Gastrocnemius medialis (tissue), 4 donors: ENCODE measurements at regions not wholly inside any gene's neighbourhood (a gene's known extent, or its start where the extent isn't known, plus 50 kb on each side); places are given as distances from the start of the nearest gene placed in this dataset.

ENCODE experiments used
- POLR2A ChIP-seq, 2 donors: fragments of 450-650 bp; IDR thresholded peaks; one replicate each; pipeline ENCODE4 v1.6.1; 2017; ENCODE audit warnings: antibody characterized with exemption in 2 of 2, mild to moderate bottlenecking in 2 of 2, moderate library complexity in 2 of 2
- TF ChIP-seq, protein P1 (sequence below), 5 experiments: fragments of 450-650 bp in 3 of 5; fragments of 200-600 bp in 2 of 5; sonication (generic) in 2 of 5; IDR thresholded peaks in 4 of 5; conservative IDR thresholded peaks in 1 of 5; 1 replicate in 4 of 5; 2 replicates in 1 of 5; pipeline ENCODE4 v1.5.1; 2016 to 2019; ENCODE audit warnings: antibody characterized with exemption in 5 of 5, mild to moderate bottlenecking in 3 of 5, moderate library complexity in 3 of 5

DNA sequence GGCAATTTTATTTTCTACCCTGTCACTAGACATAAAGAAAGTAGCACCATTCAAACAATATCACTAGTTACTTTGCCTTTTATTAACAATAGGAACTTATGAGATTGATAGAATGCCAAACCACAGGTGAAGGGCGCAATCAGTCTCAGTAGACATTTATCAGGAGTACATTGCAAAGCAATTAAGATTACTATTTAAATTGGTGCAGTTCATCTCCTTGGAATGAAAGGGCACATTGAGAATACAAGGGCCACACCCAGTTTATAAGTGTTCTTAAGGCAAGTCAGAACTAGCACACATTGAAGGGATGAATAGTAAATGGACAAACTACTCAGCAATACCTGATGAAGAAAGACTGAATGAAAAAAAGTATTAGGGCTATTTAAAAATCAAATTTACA is 601.4 kb downstream of the C12orf50 start:
- TF ChIP-seq, protein P1, sequence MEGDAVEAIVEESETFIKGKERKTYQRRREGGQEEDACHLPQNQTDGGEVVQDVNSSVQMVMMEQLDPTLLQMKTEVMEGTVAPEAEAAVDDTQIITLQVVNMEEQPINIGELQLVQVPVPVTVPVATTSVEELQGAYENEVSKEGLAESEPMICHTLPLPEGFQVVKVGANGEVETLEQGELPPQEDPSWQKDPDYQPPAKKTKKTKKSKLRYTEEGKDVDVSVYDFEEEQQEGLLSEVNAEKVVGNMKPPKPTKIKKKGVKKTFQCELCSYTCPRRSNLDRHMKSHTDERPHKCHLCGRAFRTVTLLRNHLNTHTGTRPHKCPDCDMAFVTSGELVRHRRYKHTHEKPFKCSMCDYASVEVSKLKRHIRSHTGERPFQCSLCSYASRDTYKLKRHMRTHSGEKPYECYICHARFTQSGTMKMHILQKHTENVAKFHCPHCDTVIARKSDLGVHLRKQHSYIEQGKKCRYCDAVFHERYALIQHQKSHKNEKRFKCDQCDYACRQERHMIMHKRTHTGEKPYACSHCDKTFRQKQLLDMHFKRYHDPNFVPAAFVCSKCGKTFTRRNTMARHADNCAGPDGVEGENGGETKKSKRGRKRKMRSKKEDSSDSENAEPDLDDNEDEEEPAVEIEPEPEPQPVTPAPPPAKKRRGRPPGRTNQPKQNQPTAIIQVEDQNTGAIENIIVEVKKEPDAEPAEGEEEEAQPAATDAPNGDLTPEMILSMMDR (IDR thresholded peaks at IDR 0.05 in 4 of 5, conservative IDR thresholded peaks at IDR 0.05 in 1 of 5) = no peak
- TF ChIP-seq POLR2A (IDR thresholded peaks at IDR 0.05) = no peak
